BJ (cell line): ENCODE measurements at regions not wholly inside any gene's neighbourhood (a gene's known extent, or its start where the extent isn't known, plus 50 kb on each side); places are given as distances from the start of the nearest gene placed in this dataset.

Experiments used
- CTCF ChIA-PET: fragments of 350-600 bp; formaldehyde crosslinking; extraction: SDS; loops from one replicate; lab custom pipeline; 2021; ENCODE audit warnings: antibody characterized with exemption, inconsistent platforms; lab: Yijun Ruan, JAX
- POLR2A ChIA-PET: fragments of 300-600 bp; sonication (Branson Sonifier 250); formaldehyde crosslinking; extraction: SDS; loops from one replicate; lab custom pipeline; 2021; ENCODE audit warnings: antibody characterized with exemption; lab: Charles Lee
- DNase-seq: peaks from one replicate; pipeline ENCODE4 v3.0.0-alpha.2; 2011; ENCODE audit warnings: low read depth
- H3K27me3 ChIP-seq: 2 replicates; pipeline ENCODE4 v1.6.0; 2011; ENCODE audit warnings: low read length; ENCODE audit not compliant: control insufficient read depth, insufficient read depth
- H3K36me3 ChIP-seq: 2 replicates; pipeline ENCODE4 v1.5.1; 2011; ENCODE audit warnings: low read length; ENCODE audit not compliant: control insufficient read depth, insufficient read depth
- H3K4me3 ChIP-seq: 2 replicates; pipeline ENCODE4 v1.5.1; 2011; ENCODE audit warnings: low read depth, mild to moderate bottlenecking, control low read depth, low read length
- TF ChIP-seq, protein P1 (sequence below): IDR thresholded peaks from 2 replicates; pipeline ENCODE4 v1.5.1; 2011; ENCODE audit warnings: low read depth, mild to moderate bottlenecking, control low read depth, inconsistent platforms, low read length, moderate library complexity; ENCODE audit not compliant: insufficient read depth

DNA sequence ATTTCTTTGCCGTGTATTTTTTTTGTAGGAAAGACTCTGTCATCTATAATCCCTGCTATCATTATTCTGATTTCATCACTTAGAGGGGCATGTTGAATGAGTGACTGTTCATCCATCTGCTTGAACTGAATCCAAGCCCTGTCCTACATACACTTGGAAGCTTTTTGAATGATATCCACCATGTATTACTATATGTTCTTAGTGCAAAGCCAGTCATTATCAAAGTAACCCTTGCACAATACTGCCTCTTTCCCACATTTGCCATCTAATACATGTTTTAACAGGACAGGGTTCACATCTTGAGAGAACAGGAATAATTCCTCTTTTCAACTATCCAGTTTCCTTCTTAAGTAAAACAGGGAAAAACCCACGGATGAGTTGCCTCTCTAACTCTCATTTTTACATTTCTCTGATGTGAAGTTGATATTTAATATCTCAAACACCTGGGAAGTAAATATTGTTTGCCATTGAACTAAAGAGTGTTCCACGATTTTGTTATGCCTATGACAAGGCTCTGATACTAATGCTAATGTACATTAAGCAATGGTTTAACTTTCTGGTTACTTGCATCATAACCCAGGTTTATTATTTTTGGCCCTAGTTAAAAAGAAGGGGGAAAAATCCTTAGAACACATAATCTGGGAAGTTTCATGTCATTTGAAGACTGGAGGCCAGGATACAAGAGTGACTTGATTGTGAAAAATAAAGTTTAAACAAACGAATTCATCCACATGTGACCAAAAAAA lies 103.7 kb upstream of the TARS1 start:
- H3K36me3 ChIP-seq: no peaks in the 10 kb centered on the region
- H3K4me3 ChIP-seq: no peak overlapping the region
- H3K27me3 ChIP-seq: no peaks in the 10 kb centered on the region
- CTCF ChIA-PET: no interaction called here
- TF ChIP-seq, protein P1, sequence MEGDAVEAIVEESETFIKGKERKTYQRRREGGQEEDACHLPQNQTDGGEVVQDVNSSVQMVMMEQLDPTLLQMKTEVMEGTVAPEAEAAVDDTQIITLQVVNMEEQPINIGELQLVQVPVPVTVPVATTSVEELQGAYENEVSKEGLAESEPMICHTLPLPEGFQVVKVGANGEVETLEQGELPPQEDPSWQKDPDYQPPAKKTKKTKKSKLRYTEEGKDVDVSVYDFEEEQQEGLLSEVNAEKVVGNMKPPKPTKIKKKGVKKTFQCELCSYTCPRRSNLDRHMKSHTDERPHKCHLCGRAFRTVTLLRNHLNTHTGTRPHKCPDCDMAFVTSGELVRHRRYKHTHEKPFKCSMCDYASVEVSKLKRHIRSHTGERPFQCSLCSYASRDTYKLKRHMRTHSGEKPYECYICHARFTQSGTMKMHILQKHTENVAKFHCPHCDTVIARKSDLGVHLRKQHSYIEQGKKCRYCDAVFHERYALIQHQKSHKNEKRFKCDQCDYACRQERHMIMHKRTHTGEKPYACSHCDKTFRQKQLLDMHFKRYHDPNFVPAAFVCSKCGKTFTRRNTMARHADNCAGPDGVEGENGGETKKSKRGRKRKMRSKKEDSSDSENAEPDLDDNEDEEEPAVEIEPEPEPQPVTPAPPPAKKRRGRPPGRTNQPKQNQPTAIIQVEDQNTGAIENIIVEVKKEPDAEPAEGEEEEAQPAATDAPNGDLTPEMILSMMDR: no peak
- POLR2A ChIA-PET: no interaction called here
- no peak for DNase-seq

GRCh38 chr5:33337637-33337992 lies 103.2 kb upstream of the TARS1 start:
- Histone ChIP-seq H3K4me3 (no peak overlapping the region), H3K27me3 (no peaks in the 10 kb centered on the region), H3K36me3 (no peaks in the 10 kb centered on the region)
- ChIA-PET POLR2A (no interaction called here), CTCF (no interaction called here)
- TF ChIP-seq, protein P1: no peak
- DNase-seq: no peak

DNA sequence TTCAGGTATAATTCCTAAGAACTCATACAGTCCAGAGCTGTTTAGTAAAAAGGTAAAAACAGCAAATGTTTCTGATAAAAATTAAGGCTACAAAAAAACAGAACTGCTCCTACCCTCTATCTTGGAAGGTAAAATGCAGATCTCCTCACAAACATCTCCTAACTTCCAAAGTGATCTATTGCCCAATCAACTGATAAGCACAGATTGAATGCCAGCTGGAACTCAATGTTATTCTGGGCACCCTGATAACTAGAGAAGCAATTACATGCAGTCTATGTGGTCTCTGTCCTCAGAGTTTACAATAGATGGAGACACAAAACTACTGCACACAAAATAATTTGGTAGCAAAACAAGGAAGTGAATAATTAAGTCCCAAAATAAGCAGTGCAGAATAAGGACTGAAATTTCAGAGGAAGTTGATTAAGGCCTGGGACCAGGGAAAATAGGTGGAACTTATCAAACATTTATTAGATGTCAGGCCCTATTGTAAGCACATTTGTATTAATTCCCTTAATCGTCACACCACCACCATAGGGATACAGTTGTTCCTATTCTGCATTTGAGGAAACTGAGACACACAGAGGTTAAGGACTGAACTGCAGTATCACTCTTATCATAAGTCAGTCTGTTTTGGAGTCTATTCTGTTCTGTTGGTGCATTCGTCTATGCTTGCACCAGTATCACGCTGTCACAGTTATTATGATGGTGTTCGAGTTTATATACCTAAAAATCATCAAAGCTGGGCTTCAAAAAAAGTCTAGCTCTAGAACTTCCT lies 102.2 kb upstream of the TARS1 start:
- TF ChIP-seq, protein P1: no peak
- Histone ChIP-seq H3K36me3 (no peaks in the 10 kb centered on the region), H3K27me3 (no peaks in the 10 kb centered on the region), H3K4me3 (no peak overlapping the region)
- DNase-seq: no peak
- ChIA-PET POLR2A (no interaction called here), CTCF (no interaction called here)

DNA sequence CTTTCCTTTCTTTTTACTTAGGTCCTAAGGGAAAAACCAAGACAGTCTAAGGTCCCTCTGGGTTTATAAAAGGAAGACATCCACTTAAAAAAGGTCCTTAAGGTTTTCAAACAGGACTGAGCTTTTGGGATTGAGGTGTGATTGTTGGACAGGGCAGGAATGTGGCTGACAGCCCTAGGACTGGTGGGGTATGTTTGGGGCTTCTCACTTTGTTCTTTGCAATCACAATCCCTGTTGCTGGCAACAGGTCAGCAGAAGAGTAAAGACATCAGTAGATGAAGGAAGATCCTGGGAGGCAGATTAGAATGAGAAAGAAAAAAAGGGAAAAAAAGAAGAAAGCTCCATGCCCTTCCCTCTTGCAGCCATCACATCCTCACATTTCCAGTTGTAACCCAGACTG lies 101.4 kb upstream of the TARS1 start:
- no peak for DNase-seq
- POLR2A ChIA-PET: no interaction called here
- CTCF ChIA-PET: no interaction called here
- TF ChIP-seq, protein P1: no peak
- no peaks in the 10 kb centered on the region for H3K36me3 ChIP-seq
- no peaks in the 10 kb centered on the region for H3K27me3 ChIP-seq
- no peak overlapping the region for H3K4me3 ChIP-seq

- POLR2A ChIA-PET: no interaction called here
- Histone ChIP-seq H3K36me3 (no peaks in the 10 kb centered on the region), H3K4me3 (no peak overlapping the region), H3K27me3 (no peaks in the 10 kb centered on the region)
- CTCF ChIA-PET: no interaction called here
- TF ChIP-seq, protein P1: no peak
- DNase-seq: no peak
These were observed 100.6 kb upstream of the TARS1 start for GRCh38 chr5:33340195-33340594.
